HL-60 (cell line): ENCODE measurements at regions not wholly inside any gene's neighbourhood (a gene's known extent, or its start where the extent isn't known, plus 50 kb on each side); places are given as distances from the start of the nearest gene placed in this dataset.

Source experiments
- DNase-seq, 2 experiments: peaks; one replicate each; pipeline ENCODE4 v3.0.0-alpha.2; 2010 to 2020; ENCODE audit warnings: low read depth in 1 of 2, low spot score in 1 of 2
- H3K27ac ChIP-seq: fragments of 250-450 bp; sonication (Bioruptor Pico); replicated peaks from 2 replicates; pipeline ENCODE4 v1.5.1; 2020; ENCODE audit warnings: mild to moderate bottlenecking, moderate library complexity
- H3K27me3 ChIP-seq: fragments of 250-450 bp; sonication (Bioruptor Pico); 2 replicates; pipeline ENCODE4 v1.5.1; 2021; ENCODE audit warnings: mild to moderate bottlenecking, moderate library complexity; ENCODE audit not compliant: insufficient read depth, poor library complexity, severe bottlenecking
- H3K4me3 ChIP-seq: replicated peaks from 2 replicates; pipeline ENCODE4 v1.5.1; 2011; ENCODE audit warnings: mild to moderate bottlenecking, control low read depth, low read length; ENCODE audit not compliant: insufficient read depth
- CTCF ChIP-seq: IDR thresholded peaks from one replicate; pipeline ENCODE4 v1.5.1; 2011; ENCODE audit warnings: low read length, control low read depth, inconsistent platforms; ENCODE audit not compliant: insufficient read depth
- GABPA ChIP-seq: IDR thresholded peaks from 2 replicates; pipeline ENCODE4 v1.6.1; 2012; ENCODE audit warnings: low read depth
- POLR2AphosphoS5 ChIP-seq: IDR thresholded peaks from 2 replicates; pipeline ENCODE4 v1.6.1; 2012; ENCODE audit warnings: low read depth
- REST ChIP-seq: IDR thresholded peaks from 2 replicates; pipeline ENCODE4 v1.6.1; 2012; ENCODE audit warnings: low read depth; ENCODE audit not compliant: insufficient replicate concordance
- SPI1 ChIP-seq: IDR thresholded peaks from 2 replicates; pipeline ENCODE4 v1.6.1; 2012; ENCODE audit warnings: low read depth, mild to moderate bottlenecking, borderline replicate concordance

- TF ChIP-seq POLR2AphosphoS5: no peak
- no peak for TF ChIP-seq SPI1
- TF ChIP-seq CTCF: no peak
- no peak for TF ChIP-seq REST
- TF ChIP-seq GABPA: no peak
- DNase-seq: no peak
- Histone ChIP-seq H3K27me3 (no peaks in the 10 kb centered on the region), H3K27ac (no peak overlapping the region), H3K4me3 (no peak overlapping the region)
These were observed 84.2 kb upstream of the FOXC1 start for GRCh38 chr6:1525364-1526038.

GRCh38 chr6:1526398-1527072 is 83.2 kb upstream of the FOXC1 start:
- DNase-seq: no peak
- no peaks in the 10 kb centered on the region for H3K27me3 ChIP-seq
- TF ChIP-seq CTCF (no peak), REST (no peak), SPI1 (no peak), GABPA (no peak)
- no peak overlapping the region for H3K27ac ChIP-seq
- H3K4me3 ChIP-seq: no peak overlapping the region

GRCh38 chr6:1527073-1527457 is 82.7 kb upstream of the FOXC1 start:
- TF ChIP-seq SPI1 (no peak), POLR2AphosphoS5 (no peak), GABPA (no peak), CTCF (no peak), REST (no peak)
- no peak overlapping the region for H3K27ac ChIP-seq
- H3K4me3 ChIP-seq: no peak overlapping the region
- H3K27me3 ChIP-seq: no peaks in the 10 kb centered on the region
- no peak for DNase-seq
